Panc1 (cell line): ENCODE measurements at regions not wholly inside any gene's neighbourhood (a gene's known extent, or its start where the extent isn't known, plus 50 kb on each side); places are given as distances from the start of the nearest gene placed in this dataset.

Experiments
- ATAC-seq: fragments of 200-7000 bp; cut with Tn5 transposase; 2 replicates; pipeline ENCODE4 v1.9.1; 2020; ENCODE audit warnings: mild to moderate bottlenecking, moderate library complexity
- BruUV-seq: library from RNA; stranded (reverse); fragments of 400-500 nt; replicated peaks from 2 replicates; lab custom pipeline; 2021; lab: Mats Ljungman, UMichigan
- CTCF ChIA-PET: fragments of 300-600 bp; sonication (Branson Sonifier 250); formaldehyde crosslinking; loops from one replicate; lab custom pipeline; 2022; ENCODE audit warnings: antibody characterized with exemption; lab: Charles Lee
- POLR2A ChIA-PET: fragments of 300-600 bp; sonication (Branson Sonifier 250); formaldehyde crosslinking; loops from one replicate; lab custom pipeline; 2022; ENCODE audit warnings: antibody characterized with exemption; lab: Charles Lee
- DNase-seq: peaks from one replicate; pipeline ENCODE4 v3.0.0-alpha.2; 2010; ENCODE audit warnings: low read depth, low spot score
- H3K27ac ChIP-seq: 2 replicates; pipeline ENCODE4 v1.5.1; 2011; ENCODE audit warnings: mild to moderate bottlenecking, low read length, inconsistent platforms
- H3K27me3 ChIP-seq: fragments of 200-500 bp; sonication (Bioruptor generic); 2 replicates; pipeline ENCODE4 v1.6.0; 2014; ENCODE audit warnings: low read length, inconsistent platforms; ENCODE audit not compliant: control insufficient read depth, insufficient read depth
- H3K36me3 ChIP-seq: fragments of 200-500 bp; sonication (Bioruptor generic); 2 replicates; pipeline ENCODE4 v1.5.1; 2014; ENCODE audit warnings: inconsistent platforms, mild to moderate bottlenecking, low read length, moderate library complexity; ENCODE audit not compliant: control insufficient read depth, insufficient read depth
- H3K4me1 ChIP-seq: 2 replicates; pipeline ENCODE4 v1.5.1; 2011; ENCODE audit warnings: inconsistent platforms, mild to moderate bottlenecking, low read length, moderate library complexity; ENCODE audit not compliant: control insufficient read depth, insufficient read depth
- H3K4me3 ChIP-seq, 2 experiments: 2 replicates each; pipeline ENCODE4 v1.5.1; 2011 to 2012; ENCODE audit warnings: low read depth in 2 of 2, low read length in 2 of 2, mild to moderate bottlenecking in 2 of 2, inconsistent platforms in 1 of 2, moderate library complexity in 1 of 2
- H3K9me3 ChIP-seq: fragments of 200-500 bp; sonication (Bioruptor generic); 2 replicates; pipeline ENCODE4 v1.5.1; 2014; ENCODE audit warnings: low read depth, mild to moderate bottlenecking, inconsistent platforms, low read length, moderate library complexity; ENCODE audit not compliant: control insufficient read depth, insufficient read depth
- POLR2AphosphoS5 ChIP-seq: IDR thresholded peaks from 2 replicates; pipeline ENCODE4 v1.6.1; 2012; ENCODE audit warnings: mild to moderate bottlenecking, low read depth, low read length, moderate library complexity
- SIN3A ChIP-seq: IDR thresholded peaks from 2 replicates; pipeline ENCODE4 v1.6.1; 2012; ENCODE audit warnings: low read depth, mild to moderate bottlenecking, low read length, moderate library complexity, borderline replicate concordance; ENCODE audit not compliant: insufficient read depth
- TCF7L2 ChIP-seq: IDR thresholded peaks from 2 replicates; pipeline ENCODE4 v1.6.1; 2011; ENCODE audit warnings: mild to moderate bottlenecking, low read depth, low read length, inconsistent platforms
- in situ Hi-C: cut with HindIII; loops from 2 replicates; pipeline ENCODE4 v1.10.0; 2016; ENCODE audit warnings: low sequenced_read_pairs, low pct_unique_long_range_greater_than_20kb
- intact Hi-C: fragments of 100-400 bp; cut with micrococcal nuclease; formaldehyde crosslinking; loops from one replicate; pipeline ENCODE4 v1.10.0; 2022; ENCODE audit not compliant: unreplicated experiment
- TF ChIP-seq, protein P1 (sequence below): fragments of 450-650 bp; IDR thresholded peaks from 2 replicates; pipeline ENCODE4 v1.5.1; 2017; ENCODE audit warnings: mild to moderate bottlenecking
- TF ChIP-seq, protein P2 (sequence below), 2 experiments: IDR thresholded peaks; 2 replicates each; pipeline ENCODE4 v1.6.1; 2011 to 2012; ENCODE audit warnings: low read depth in 2 of 2, control low read depth in 1 of 2, low read length in 1 of 2, mild to moderate bottlenecking in 1 of 2, moderate library complexity in 1 of 2; ENCODE audit not compliant: insufficient read depth in 1 of 2

DNA sequence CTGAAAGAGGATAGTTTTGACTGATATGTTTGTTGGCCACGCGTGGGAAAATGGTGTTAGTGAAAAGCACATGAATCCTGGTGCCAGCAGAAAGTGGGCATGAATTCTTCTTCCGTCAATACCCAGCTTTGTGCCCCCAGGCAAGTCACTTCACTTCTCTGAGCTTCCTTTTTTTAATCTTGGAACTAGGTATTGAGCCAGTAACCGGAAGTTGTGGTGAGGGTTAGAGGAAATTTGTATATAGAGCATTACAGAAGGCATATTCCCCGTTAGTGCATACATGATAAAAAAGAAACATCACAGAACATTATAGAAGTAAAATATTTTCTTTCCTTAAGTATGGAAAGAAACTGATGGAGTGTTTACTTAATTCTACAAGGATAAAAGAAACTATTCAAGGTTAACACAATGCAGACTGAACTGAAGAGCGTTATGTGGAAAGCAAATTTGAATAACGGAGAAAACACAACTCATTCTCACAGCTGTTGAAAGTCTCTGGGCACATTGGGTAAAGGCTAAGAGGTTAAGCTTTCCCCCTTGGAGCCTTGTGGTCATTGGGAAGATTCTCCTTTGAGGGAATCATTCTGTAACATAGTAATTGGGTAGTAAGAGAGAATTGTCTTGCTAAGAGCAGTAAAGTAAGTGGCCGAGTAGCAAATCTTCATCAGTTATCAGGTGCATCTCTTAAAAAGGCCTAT, 223.1 kb downstream of the BCAS1 start:
- intact Hi-C loops: no loop called here
- H3K36me3 ChIP-seq: no peaks in the 10 kb centered on the region
- in situ Hi-C loops: no loop called here
- peaks cover 11% of the 10 kb centered on the region for H3K4me1 ChIP-seq
- CTCF ChIA-PET: interaction anchor here (0.6 kb wide), 1 partner anchor 60 kb away, joined by 4 read pairs; no protein-coding TSS in a partner anchor
- no TSS peak for BruUV-seq
- no peaks in the 10 kb centered on the region for H3K27me3 ChIP-seq
- DNase-seq (no peak), ATAC-seq (no peak)
- peak overlapping the region; percentile 90 for H3K27ac ChIP-seq
- POLR2A ChIA-PET: no interaction called here
- TF ChIP-seq TCF7L2 (no peak), POLR2AphosphoS5 (no peak), SIN3A (no peak)
- TF ChIP-seq, protein P1, sequence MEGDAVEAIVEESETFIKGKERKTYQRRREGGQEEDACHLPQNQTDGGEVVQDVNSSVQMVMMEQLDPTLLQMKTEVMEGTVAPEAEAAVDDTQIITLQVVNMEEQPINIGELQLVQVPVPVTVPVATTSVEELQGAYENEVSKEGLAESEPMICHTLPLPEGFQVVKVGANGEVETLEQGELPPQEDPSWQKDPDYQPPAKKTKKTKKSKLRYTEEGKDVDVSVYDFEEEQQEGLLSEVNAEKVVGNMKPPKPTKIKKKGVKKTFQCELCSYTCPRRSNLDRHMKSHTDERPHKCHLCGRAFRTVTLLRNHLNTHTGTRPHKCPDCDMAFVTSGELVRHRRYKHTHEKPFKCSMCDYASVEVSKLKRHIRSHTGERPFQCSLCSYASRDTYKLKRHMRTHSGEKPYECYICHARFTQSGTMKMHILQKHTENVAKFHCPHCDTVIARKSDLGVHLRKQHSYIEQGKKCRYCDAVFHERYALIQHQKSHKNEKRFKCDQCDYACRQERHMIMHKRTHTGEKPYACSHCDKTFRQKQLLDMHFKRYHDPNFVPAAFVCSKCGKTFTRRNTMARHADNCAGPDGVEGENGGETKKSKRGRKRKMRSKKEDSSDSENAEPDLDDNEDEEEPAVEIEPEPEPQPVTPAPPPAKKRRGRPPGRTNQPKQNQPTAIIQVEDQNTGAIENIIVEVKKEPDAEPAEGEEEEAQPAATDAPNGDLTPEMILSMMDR: no peak
- TF ChIP-seq, protein P2, sequence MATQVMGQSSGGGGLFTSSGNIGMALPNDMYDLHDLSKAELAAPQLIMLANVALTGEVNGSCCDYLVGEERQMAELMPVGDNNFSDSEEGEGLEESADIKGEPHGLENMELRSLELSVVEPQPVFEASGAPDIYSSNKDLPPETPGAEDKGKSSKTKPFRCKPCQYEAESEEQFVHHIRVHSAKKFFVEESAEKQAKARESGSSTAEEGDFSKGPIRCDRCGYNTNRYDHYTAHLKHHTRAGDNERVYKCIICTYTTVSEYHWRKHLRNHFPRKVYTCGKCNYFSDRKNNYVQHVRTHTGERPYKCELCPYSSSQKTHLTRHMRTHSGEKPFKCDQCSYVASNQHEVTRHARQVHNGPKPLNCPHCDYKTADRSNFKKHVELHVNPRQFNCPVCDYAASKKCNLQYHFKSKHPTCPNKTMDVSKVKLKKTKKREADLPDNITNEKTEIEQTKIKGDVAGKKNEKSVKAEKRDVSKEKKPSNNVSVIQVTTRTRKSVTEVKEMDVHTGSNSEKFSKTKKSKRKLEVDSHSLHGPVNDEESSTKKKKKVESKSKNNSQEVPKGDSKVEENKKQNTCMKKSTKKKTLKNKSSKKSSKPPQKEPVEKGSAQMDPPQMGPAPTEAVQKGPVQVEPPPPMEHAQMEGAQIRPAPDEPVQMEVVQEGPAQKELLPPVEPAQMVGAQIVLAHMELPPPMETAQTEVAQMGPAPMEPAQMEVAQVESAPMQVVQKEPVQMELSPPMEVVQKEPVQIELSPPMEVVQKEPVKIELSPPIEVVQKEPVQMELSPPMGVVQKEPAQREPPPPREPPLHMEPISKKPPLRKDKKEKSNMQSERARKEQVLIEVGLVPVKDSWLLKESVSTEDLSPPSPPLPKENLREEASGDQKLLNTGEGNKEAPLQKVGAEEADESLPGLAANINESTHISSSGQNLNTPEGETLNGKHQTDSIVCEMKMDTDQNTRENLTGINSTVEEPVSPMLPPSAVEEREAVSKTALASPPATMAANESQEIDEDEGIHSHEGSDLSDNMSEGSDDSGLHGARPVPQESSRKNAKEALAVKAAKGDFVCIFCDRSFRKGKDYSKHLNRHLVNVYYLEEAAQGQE (IDR thresholded peaks at IDR 0.05; ENCODE audit: insufficient read depth in 1 of 2, low read depth in 2 of 2, low read length in 1 of 2): no peak
- H3K9me3 ChIP-seq: peaks cover 2% of the 10 kb centered on the region; the same call in 1 of the 2 replicates
- no peak overlapping the region for H3K4me3 ChIP-seq

DNA sequence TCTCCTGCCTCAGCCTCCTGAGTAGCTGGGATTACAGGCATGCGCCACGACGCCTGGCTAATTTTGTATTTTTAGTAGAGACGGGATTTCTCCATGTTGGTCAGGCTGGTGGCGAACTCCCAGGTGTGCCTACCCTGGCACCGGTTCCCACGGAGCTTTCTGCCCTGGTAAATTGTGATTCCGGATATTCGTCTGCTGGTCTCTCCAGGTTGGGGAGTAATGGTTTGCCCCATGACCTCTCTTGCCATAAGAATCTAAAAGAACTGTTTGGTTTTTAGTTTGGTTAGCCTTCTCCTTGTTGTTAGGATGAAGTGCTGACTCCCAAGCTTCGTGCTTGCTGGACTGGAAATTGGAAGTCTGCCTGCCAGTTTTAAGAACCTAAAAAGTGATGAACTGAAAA, 223.8 kb downstream of the BCAS1 start:
- no peaks in the 10 kb centered on the region for H3K36me3 ChIP-seq
- ATAC-seq (no peak), DNase-seq (no peak)
- H3K4me3 ChIP-seq: no peak overlapping the region
- no peaks in the 10 kb centered on the region for H3K27me3 ChIP-seq
- intact Hi-C loops (no loop called here), in situ Hi-C loops (no loop called here)
- peak overlapping the region; percentile 90 for H3K27ac ChIP-seq
- H3K9me3 ChIP-seq: peaks cover 2% of the 10 kb centered on the region; the same call in 1 of the 2 replicates
- H3K4me1 ChIP-seq: peaks cover 11% of the 10 kb centered on the region
- ChIA-PET CTCF (no interaction called here), POLR2A (no interaction called here)
- BruUV-seq: no TSS peak
- TF ChIP-seq POLR2AphosphoS5: no peak
- TF ChIP-seq, protein P2 (IDR thresholded peaks at IDR 0.05; ENCODE audit: insufficient read depth in 1 of 2, low read depth in 2 of 2, low read length in 1 of 2): no peak
